ENCODE measurements at regions not wholly inside any gene's neighbourhood (a gene's known extent, or its start where the extent isn't known, plus 50 kb on each side); places are given as distances from the start of the nearest gene placed in this dataset.

- TF ChIP-seq CTCF (IDR thresholded peaks at IDR 0.05; ENCODE audit: insufficient read depth, low read length, poor library complexity, severe bottlenecking): no peak
- TF ChIP-seq EZH2phosphoT487 (conservative IDR thresholded peaks at IDR 0.05; ENCODE audit: low read length): no peak
Observed at GRCh38 chr2:238790126-238790832, 57.6 kb upstream of the TWIST2 start.
